KBM-7 (cell line): ENCODE measurements at regions not wholly inside any gene's neighbourhood (a gene's known extent, or its start where the extent isn't known, plus 50 kb on each side); places are given as distances from the start of the nearest gene placed in this dataset.

Source experiments
- DNase-seq: peaks from one replicate; pipeline ENCODE4 v3.0.0-alpha.2; 2015
- in situ Hi-C: fragments of 300-500 bp; cut with MboI; formaldehyde crosslinking; loops from 2 replicates; pipeline ENCODE4 v1.14.3; 2020; ENCODE audit warnings: low sequenced_read_pairs, low pct_unique_long_range_greater_than_20kb, mixed read lengths

DNA sequence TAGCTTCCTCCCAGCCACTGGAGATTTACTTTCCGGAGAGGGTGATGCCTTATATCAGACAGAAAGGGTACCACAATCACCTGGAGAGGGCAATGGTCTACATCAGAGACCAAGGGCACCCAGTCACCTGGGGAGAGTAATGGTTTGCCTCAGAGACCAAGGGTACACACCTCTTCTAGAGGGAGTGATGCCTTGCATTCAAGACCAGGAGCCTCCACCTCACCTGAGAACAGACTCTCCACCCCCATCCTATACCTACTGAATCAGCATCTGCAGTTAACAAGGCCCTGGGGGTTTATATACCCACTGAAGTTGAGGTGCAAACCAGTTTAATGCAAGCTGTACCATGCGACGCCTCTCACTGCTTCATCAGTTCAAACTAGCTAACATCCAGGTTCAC is 270.2 kb upstream of the IGFBP3 start:
- DNase-seq = no peak
- in situ Hi-C loops = no loop called here

DNA sequence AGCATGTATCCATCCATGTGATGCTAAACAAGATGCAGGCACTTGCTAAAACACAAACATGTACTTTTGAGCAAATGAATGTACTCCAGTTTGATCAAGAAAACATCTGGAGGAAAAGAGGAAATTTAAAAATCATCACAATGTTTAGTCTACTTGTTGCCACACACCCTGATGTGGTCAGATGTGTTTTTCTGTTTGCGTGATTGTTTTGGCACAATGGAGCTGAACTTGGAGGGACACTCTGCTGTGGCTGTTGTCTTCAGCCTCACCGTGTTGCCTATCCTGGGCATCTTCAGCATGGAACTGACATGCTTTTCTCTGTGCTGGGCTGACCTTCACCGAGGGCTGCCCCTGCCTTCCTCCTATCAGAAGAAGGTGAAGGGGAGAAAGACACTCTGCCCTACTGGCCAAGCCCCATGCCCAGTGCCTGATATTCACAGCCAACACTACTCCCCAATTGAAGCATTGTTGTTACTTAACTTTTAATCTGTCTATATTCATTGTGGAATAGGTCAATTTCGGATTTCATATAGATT is 268.3 kb upstream of the IGFBP3 start:
- DNase-seq = no peak
- in situ Hi-C loops = no loop called here

DNA sequence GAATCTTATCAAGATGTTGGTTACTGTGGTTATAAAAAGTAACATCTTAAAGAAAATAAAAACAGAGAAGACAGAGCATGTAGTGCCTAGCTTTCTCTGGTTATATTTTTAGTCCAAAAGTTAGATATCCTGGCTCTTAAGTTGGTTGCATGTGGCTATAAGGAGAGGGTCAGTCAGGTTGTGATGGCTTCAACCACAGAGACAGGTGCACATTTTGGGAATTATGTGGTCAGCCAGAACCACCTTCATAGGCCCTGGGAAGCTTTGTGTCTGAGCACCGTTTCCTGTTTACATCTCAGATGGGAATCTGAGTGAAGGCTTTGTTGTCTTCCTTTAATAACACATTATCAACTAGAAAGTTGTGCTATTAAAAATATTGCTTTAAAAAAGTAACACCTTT is 265.1 kb upstream of the IGFBP3 start:
- DNase-seq = no peak
- in situ Hi-C loops = no loop called here

DNA sequence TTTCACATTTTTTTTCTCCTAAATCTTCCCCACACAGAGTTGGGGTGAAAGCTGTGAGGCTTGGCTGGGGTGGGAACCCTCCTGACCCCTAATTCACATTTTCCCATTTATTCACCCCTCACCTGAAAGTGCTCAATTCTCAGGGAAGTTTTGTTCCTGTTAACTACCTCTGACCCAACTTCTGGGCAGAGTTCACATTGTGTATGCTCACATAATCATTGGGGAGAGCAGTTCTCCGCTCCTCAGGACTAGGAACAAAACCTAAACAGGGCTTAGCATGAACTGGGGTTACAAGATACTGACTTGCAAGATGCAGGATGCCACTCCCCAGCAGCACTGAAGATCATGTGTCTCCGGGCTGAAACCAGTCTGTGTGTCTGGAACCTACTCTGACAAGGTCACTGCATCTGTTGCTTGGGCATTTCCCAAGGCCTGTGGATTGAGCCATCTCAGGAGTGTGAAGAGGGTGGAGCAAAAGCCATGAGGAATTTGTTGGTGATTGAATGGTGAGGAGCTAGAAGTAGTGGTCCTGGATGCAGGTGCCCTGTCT is 258.1 kb upstream of the IGFBP3 start:
- in situ Hi-C loops = no loop called here
- no peak for DNase-seq

DNA sequence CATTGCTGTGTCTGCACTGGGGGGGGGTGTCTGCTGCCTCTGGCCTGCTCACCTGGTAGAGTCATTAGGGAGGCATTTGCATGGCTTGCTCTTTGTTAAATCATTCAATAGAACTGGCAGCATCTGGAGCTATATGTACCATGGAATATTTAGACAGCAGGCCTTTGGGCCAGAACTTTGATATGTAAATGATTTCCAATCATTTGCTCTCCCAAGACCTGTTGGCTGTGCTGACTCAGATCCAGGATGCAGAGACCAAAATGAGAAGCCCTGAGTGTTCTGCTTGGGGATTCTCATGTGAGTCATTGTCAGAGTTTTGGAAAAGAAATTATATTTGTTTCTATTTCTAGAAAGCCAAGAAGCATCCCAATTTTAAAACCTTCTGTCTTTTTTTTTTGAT is 257.6 kb upstream of the IGFBP3 start:
- in situ Hi-C loops = no loop called here
- no peak for DNase-seq

DNA sequence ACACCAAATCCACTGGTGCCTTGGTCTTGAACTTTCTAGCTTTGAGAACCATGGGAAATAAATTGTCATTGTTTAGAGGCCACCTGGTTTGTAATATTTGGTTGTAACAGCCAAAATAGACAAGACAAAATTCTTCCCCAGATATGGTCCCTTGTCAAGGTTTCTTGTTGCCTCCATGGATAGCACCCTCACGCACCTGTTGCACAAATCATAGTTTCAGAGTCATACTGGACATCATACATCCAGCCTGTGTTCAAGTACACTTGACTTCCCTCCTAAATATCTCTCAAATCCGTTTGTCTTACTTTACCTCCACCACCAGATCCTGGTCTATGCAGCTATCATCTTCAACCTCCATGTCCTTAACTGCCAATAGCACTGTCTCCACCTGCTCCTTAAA is 256.7 kb upstream of the IGFBP3 start:
- in situ Hi-C loops = no loop called here

DNA sequence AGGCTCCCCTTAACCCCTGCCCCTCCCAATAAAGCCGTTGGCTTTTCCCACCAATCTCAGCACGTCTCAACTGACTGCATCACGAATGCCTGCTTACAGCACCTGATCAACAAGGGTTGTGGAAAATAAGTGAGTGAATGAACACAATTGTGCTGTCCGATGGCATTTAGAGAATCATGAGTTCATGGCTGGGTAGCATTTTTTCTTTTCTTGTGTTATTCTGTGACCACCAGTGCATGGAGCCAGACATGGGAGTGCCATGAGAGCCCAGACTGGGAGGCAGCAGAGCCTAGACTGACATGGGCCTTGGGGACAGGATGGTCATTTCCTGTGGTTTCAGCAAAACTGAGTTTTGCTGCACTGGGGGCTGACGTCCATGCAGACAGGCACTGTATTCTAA is 254.1 kb upstream of the IGFBP3 start:
- no peak for DNase-seq
- in situ Hi-C loops = no loop called here

More for the DNA sequence above, 256.7 kb upstream of the IGFBP3 start:
- DNase-seq = no peak

DNA sequence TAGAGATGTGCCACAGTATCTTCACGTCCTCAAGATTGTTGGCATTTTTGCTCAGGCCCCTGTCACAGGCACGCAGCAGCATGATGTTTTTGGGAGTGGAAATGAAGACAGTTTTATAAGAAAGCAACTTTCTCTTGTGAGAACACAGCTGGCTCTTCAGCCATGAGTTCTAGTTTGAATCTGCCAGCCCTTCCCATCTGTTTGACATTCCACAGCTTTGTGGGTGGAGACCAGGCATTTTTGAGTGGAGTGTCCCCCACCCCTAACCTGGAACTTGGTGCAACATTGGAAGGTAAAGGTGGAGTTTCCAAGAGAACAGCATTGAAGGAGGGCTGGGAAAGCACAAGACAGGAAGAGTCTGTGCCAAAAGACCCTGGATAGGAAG is 253.1 kb upstream of the IGFBP3 start:
- in situ Hi-C loops = no loop called here
- DNase-seq = no peak

DNA sequence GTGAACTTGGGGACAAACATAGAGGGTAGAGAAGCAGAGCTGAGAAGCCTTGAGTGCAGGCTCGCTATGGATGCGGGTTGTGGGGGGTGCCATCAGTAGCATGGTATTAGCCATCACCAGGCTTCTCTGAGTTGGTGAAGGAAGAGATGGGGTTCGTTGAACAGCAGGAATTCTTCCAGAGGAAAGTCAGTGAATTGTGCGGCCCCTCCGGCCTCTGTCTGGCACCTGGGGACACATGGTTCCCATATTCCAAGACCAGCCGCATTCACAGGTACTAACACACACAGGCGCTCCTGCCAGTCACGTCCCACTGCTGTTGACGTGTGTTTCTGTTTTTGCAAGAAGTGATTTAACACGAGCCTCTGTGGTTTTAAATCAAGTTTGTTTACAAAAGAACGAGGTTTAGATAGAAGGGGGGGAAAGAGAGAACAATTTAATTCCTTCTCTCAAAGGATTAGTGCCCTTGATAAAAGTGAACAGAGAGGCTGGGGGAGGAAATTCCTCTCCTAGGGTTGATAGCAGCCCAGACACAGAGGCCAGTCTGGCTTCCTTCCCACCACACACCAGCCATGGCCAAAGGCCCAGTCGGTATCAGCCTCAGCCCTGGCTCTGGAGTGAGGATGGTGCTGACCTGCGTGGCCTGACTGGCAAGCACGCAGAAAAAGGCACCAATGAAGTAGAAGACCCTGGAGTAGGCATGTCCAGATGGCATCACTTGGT is 252.6 kb upstream of the IGFBP3 start:
- no peak for DNase-seq
- in situ Hi-C loops = no loop called here

DNA sequence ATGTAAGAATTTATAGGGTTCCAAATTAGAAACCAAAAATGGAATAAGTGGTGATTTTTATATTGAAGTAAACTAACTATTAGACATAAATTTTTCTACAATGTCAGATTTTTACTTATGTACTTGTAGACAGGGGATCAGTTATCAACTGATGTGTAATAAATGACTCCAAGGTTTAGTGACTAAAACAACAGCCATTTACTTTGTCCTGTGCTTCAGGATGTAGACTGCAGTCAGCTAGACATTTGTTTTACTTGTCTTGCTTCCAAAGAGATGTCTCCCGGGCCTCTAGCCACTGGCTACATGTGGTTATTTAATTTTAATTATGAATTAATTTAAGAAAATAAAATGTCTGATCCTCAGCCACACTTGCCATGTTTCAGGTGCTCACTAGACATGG is 249.7 kb upstream of the IGFBP3 start:
- no peak for DNase-seq
- in situ Hi-C loops = no loop called here

DNA sequence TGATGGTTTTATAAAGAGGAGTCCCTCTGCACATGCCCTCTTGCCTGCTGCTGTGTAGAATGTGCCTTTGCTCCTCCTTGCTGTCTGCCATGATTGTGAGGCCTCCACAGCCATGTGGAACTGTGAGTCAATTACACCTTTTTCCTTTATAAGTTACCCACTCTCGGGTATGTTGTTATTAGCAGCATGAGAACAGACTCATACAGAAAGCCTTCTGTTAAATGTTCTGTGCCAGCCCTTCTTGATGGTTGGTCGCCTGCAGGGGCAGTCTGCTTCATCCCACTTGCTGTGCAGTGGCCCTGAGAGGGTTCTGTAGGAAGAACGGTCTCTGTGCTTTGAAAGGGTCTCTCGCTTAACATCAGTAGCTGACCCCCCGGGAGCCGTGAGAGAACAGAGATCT is 248.9 kb upstream of the IGFBP3 start:
- in situ Hi-C loops = no loop called here
- DNase-seq = no peak

DNA sequence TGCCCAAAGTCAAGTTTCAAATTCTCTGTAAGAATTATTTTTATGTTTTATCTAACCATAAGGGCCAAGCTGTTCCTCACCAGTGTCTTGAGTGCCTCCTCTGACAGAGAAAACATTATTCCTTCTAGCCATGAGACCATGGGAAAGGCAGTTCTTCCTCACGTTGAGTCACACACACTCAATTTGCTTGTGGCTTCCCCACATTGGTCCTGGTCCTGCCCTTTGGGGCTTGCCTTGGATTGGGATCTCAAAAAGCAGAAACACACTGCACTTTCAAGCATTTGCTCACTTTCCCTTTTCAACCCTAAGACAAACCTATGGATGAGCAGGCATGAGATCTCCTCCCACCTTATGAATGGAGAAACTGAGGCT is 248.3 kb upstream of the IGFBP3 start:
- in situ Hi-C loops = no loop called here
- DNase-seq = no peak

DNA sequence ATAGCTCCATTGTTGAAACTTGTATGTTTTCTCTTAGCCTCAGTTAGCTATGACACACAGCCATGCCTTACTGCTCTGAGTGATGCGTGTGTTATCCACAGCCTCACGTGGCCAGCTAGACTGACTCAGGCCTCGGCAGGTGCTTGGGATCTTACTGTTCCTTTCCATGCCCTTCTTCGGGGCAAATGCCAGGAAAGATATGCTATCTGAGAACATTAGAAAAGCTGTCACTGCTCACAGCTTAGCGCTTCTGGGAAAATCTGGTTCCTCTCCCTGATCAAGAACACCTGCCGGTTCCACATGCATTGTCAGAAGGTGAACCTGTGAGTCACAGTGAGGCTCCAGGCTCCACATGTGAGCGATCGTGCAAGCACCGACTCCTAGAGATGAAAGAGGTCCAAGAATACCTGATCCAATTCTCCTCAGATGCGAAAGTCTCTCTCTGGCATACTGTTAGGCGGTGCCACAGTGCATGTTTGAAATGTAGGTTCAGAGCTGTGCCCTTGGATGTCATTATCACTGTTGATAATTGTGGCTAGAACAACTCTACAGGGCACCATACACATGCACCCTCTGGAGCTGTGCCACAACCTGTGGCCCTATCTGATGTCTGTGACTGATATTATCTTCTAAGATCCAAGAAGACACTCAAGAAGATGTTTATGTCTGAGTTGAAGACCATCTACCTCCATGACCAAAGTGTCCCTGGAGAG is 247.8 kb upstream of the IGFBP3 start:
- in situ Hi-C loops = no loop called here
- no peak for DNase-seq

DNA sequence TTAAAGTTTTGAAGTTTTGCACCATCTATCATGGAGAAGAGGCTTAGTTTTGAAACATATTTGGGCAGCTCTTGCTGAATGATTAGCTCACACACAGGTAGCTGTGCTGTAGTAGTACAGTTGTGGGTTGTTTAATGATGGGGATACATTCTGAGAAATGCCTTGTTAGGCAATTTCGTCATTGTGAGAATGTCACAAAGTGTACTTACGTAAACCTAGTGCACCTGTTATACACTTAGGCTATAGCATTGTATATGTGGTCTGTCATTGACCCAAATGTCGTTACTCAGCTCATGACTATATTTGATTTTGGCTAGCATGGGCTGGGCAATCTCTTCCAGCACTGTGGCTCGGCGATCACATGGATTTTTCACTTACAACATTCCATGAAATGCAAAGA is 247.2 kb upstream of the IGFBP3 start:
- no peak for DNase-seq
- in situ Hi-C loops = no loop called here

DNA sequence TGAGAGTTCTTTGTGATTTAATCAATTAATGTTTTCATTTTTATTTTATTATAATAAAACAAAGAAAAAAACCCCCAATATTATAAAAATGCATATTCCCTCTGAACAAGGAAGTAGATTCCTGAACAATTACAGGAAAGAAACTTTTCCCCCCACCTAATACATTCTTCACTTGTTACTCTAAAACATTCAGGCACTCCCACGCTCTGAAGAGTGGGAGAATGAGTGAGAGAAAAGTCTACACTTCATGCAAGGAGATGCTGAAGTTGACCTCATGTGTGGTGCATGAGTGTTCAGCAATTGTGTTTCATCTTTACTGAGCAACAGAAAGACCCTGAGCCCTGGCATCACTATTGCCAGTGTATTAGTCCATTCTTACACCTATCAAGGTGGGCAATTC is 244.2 kb upstream of the IGFBP3 start:
- in situ Hi-C loops = no loop called here
- DNase-seq = no peak

DNA sequence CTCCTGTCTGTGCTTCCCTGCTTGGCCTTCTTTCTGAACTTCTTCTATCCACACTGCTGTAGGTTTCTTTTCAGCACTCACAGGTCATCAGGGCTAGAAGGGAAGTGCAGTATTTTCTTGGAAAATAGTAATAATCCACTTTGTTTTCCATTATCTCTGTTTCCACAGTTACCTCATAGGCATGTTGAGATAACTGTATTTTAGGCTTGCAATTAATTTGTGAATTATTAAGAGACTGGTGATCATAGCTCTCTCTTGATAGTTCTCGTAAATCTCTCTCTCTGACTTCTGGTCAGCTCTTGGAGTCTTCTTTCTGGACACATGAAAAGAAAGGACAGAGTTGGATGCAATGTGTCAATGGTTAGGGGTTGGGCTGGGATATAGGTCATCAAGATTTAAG is 243.6 kb upstream of the IGFBP3 start:
- DNase-seq = no peak
- in situ Hi-C loops = no loop called here

DNA sequence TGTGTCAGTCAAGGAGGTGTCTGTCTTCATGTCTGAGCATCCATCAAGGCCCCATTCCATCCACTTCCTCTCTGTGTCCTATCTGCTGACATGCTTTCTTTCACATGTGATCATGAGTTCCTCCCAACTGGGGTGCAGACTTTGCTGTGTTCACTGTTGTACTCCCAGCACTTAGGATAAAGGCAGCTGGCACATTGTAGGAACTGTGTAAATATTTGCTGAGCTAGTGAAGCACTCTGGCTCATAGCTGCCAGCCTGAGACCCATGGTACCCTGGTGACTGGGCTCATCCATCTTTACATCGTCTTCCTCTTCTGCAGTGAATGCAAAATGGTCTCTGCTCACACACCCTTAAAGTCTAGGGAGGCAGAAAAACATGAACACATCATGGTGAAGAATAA is 242.2 kb upstream of the IGFBP3 start:
- in situ Hi-C loops = no loop called here
- no peak for DNase-seq

DNA sequence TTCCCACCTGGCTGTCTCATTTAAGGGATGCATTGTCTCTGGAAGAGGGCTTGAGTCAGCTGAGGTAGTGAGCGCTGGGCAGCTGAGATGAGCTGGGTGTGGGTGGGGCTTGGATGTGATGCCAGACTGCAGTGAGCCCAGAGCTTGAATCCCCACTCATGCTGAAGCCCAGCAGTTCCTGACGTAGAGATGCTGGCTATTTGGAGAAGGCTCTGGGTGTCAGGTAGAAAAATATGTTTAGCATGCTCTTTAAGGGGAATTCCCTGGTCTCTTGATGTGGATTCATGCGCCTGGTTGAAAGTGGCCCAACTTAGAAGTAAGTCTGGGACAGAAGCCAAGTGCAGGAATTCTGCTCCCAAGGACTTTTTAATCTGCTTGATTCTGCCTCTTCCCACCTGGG is 241.5 kb upstream of the IGFBP3 start:
- no peak for DNase-seq
- in situ Hi-C loops = no loop called here

DNA sequence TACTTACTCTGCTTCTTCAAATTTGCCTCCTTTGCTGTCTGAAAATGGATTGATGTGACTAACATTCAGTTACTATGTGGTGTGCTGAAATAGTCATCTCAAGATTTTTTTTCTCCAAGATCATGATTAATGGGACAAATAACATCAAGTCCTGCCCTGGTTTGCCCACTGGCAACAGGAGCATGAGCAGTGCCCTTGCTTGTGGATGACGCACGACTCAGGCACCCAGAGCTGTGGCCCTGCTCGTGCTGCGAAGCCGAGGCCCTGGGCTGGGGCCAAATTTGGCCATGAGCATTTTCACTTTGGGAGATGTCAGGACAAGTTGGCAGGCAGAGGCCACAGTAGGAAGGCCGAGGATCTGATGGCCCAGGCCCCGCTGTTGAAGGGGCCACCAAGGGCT is 239.8 kb upstream of the IGFBP3 start:
- DNase-seq = no peak
- in situ Hi-C loops = no loop called here

DNA sequence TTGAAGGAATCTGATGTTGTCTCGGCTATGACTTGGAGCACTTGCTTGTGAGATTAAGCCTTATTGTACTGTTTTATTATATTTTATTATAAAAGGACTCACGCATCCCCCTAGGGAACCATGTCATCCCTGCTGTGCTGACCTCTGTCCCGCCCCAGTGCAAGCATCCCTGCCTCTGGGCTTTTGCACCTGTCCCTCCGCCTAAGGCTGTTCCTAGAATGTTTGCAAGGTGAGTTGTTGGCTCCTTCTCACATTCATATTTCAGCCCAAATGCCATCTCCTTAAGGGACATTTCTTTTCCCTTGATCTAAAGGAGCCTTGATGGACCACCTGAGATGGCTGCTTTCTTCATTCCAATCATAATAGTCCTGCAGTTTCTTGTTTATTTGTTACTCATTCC is 236.9 kb upstream of the IGFBP3 start:
- in situ Hi-C loops = no loop called here
- DNase-seq = no peak

DNA sequence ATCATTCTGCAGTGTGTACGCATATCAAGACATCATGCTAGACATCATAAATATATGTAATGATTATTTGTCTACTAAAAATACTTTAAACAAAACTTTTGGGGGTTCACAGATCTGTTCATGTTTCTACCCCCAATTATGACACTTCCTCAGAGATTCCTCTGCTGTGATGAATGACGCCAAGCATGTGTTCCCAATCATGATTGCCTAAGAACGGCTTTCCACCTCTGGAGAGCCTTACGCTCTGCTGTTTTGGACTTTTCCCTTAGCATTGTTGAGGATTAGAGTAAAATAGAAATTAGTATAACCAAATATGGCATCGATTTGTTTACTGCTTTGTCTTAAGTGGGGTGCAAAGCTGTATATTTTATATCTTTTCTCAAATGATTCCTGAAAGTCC is 236.3 kb upstream of the IGFBP3 start:
- no peak for DNase-seq
- in situ Hi-C loops = no loop called here
